GM21737 (cell line): ENCODE measurements at regions not wholly inside any gene's neighbourhood (a gene's known extent, or its start where the extent isn't known, plus 50 kb on each side); places are given as distances from the start of the nearest gene placed in this dataset.

Experiments used
- ATAC-seq: cut with Tn5 transposase; IDR thresholded peaks from one replicate; pipeline ENCODE4 v1.9.1; 2021; ENCODE audit warnings: mild to moderate bottlenecking, moderate library complexity; ENCODE audit not compliant: unreplicated experiment

DNA sequence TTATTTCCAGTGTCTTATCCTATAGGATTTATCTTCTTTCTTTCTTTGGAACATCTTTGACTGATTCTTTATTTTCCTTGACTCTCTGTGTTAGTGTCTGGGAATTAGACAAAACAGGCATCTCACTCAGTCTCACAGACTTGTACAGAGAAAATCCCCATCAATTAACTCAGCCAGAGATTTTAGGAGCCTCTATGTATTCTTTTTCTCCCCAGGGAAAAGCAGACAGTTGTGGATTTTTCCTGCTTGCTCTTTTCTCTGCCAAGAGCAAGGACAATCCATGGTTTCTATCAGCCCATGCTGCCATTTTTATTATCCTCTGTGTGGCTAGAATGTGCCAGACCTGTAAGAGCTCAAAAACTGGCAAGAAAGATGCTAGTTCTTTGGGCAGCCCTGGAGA, 595.1 kb downstream of the SNAPC1 start:
- no peak for ATAC-seq

DNA sequence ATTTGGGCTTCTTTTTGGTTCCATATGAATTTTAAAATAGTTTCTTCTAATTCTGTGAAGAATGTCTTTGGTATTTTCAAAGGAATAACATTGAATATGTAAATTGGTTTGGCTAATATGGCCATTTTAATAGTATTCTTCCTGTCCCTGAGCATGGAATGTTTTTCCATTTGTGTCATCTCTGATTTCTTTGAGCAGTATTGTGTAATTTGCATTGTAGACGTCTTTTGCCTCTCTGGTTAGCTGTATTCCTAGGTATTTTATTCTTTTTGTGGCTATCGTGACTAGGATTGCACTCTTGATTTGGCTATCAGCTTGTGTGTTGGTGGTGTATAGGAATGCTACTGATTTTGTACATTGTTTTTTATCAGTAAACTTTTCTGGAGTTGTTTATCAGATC, 601.9 kb downstream of the SNAPC1 start:
- ATAC-seq = no peak

DNA sequence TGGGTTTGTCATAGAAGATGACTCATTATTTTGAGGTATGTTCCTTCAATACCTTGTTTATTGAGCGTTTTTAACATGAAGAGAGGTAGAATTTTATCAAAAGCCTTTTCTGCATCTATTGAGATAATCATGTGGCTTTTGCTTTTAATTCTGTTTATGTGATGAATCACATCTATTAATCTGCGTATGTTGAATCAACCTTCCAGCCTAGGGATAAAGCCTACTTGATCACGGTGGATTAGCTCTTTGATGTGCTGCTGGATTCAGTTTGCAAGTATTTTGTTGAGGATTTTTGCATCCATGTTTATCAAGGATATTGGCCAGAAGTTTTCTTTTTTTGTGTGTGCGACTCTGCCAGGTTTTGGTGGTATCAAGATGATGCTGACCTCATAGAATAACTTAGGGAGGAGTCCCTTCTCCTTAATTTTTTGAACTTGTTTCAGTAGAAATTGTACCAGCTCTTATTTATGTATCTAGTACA, 602.6 kb downstream of the SNAPC1 start:
- ATAC-seq = no peak

DNA sequence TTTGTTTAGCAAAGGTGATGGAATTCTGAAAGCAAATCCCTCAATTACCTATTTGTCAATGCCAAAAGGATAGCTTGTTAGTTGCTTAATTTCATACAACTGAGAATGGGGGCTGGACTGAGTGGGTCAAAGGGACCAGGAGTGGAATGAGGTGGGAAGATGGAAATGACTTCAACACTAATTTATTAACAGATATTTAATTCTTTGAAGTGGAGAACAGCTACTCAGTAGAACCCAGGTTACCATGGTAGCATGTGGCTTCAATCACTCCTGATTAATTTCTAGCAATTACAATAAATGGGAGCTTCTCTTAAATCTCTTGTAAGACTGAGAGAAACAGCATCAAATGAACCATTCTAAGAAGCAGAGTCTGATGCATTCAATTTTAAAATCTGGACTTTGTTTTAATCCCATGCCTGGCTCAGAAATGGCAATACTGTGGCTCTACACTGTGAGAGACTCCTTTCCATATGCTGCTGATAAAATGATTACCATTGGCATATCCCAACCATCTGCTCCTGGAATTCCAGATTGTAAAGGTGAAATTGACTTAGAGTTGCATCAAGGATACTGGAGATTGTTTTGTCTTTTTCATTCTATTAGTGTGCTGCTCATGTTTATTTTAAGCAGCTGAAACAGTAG, 607.8 kb downstream of the SNAPC1 start:
- ATAC-seq = no peak

DNA sequence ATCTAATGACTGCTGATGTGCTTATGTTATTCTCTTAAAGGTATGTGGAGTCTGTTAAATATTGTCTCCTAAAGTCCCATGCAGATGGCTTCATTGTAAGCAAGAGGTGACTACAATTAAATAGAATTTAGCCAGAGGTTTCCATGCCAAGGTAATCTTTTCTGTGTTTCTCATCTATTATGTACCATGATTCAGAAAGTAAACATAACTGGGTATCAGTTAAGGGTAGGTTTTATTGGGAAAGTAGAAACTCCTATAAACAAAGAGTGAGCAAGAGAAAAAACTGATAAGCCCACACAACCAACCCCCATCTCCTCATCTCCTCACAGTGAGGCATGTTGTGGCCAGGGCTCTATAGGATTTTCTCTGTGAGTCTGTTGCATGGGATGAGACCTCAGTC, 611.7 kb downstream of the SNAPC1 start:
- no peak for ATAC-seq

DNA sequence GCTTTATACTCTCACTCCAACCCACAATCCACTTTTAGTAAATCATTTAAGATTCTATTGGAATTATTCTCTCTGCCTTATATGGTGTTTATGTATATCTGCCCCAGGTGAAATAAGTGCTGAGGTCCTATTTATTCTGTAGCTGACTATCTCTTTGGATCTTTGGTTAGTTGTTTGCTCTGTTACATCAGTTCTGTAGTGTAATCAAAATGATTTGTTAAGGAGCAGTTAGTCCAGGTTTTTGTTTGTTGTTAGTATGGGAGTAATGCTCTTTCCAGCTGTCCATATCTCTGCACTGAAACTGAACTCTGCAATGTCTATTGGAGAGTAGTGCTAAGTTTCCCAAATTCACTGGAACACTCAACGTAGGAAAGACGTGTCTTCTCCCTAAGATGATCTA, 615.8 kb downstream of the SNAPC1 start:
- no peak for ATAC-seq

DNA sequence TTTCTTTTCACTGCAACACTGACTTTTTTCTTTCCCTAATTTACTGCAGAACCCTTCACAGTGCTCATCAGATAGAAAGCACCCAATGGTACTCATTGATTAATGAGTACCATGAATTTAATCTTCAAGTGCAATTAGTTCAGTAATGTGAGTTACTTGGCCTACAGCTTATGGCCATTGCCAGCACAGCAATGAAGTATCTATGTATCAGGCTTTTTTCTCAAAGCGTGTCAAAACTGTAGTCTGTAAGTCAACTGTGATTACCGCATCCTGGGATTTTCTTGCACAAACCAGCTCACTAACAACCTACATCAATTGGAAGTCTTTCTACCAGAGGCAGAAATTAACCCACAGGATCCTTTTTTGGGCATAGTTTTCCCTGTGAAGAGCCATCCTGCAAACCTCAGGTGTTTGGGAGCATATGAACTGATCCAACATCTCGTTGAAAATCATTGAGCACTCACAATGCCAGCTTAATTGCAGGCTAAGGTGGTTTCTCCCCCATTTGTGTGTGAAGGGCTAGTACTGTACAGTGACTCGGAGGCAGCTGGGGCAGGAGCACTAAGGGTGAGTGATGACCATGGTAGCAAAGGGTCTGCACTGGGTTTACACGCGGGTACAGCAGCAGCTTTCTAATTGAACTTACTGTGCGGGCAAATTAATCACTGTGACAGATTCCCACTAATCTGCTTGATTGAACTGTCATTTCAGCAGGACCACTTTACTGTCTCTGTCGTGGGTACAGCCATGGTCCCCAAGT, 619.3 kb downstream of the SNAPC1 start:
- ATAC-seq = no peak

DNA sequence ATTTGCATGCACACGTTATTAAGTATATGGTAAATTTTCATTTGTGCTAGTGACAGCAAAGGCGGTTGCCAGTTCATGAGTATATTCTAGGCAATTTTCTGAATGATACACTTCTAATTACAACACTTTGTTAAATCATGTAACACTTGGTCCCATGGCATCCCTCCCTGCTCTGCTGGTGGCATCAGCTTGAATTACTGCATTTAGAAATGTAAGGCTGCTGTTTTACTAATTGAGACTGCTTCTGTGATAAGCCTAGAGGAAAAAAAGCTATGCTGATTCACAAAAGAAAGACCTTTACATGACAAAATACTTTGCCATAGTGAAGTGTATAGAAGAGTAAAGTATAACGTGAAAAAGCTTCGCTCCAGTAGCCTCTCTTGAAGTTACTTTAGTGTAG, 636.1 kb downstream of the KCNH5 start:
- ATAC-seq = no peak

DNA sequence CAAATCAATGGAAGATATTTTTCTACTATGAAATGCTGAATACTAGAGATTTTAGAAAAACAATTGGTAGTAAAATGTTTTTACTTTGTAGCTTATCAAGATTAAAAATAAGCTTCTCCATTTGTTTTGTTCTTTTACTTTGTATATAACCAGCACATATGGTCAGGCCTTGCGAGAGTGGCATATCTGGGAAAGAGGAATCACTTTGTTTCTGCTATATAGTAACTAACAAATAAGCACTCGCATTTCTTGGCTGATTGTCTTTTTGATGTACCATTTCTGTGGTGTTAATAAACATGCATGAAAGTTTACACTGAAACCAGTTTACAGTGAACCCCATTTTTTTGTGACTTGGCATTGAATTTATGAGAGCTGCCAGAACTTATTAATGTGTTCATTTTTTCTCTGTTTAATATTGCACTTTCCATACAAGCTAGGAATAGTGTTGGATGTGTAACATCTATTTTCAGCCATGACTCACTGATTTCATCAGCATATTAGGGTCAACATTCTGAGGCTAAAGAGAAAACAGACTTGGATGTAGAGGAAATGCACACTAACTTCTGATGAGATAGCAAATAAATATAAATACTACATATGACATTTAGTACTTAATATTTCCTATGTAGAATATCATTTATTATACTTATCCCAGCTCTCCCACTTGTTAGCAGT, 635.5 kb downstream of the KCNH5 start:
- ATAC-seq = no peak

DNA sequence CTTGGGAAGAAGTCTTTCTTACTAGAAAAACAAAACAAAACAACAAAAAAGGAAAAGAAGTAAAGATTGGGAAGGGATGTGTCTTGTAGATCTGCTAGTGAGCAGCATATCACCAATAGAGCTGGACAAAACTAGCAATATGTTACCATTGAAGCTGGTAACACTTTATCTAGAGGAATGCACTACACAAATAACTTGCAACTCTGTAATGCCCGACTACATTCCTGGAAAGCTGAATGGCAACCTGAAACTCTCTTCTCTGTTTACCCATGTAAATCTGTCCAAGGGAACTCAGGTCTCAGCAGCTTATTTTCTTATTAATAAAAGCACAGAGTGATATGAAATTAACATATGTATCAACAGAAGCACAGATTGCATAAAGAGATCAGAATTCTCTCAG, 624.4 kb downstream of the KCNH5 start:
- ATAC-seq = no peak

DNA sequence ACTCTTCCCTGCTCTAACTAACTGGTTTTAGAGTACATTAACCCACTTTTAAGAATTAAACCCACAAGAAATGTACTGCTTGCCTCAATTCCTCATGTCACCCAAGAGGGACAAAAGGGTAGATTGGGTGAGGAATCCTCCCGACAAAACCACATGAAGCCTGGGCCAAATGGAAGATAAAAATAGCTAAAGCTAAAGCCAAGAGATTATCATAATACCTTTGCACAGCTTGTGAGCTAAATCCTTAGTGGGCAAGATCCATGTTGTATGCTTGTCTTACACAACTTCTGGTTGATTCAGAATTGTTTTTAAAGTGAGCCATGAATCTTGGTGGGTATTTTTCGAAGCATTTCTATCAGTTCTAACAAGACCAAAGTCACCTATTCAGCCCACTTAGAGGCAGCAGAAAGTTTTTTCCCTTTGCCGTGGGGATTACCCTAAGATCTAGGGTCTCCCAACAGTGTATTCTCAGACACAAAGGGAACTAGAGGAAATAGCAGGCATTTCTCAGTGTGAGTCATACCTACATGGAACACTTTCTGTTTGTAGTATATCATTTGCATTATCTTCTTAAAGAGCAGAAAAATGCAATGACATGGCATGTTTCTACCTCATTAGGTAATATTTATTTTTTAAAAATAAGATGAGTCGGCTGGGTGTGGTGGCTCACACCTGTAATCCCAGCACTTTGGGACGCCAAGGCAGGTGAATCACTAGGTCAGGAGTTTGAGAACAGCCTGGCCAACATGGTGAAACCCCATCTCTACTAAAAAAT, 616.6 kb downstream of the KCNH5 start:
- ATAC-seq = no peak

DNA sequence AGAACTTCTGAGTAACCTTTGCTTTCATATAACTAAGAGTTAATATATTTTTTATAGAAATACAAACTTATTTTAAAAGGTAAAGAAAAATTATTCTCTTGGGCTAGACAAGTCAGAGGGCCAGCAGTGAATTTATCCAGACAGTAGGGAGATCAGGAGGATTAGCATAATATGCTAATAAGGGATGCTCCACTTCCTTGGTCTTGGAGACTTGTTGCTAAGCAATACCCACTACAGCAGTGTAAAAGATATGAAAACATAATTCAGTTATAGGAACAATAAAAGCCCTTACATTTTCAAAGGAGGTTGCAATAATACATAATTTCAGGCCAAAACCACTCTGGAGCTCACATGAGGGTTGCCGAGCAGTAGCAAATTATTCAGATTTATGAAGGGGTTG, 615.6 kb downstream of the KCNH5 start:
- no peak for ATAC-seq

DNA sequence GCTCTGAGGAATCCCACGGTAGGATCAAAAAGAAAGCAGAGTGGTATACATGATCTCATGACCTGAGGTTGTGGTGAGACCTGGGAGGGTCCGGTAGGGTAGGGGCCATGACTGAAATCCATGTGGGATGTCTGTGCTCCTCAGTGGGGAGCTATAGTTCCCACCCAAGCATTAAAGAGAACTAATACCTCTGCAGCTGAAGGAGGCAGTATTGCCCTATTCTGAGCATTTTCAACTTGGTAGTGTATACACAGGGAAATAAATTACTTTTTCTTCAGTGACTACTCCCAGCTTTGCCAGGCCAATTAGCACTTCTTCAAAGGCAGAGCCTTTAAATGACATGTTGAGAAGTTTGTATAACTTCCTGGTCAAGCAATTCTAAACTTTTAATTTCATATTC, 613.8 kb downstream of the KCNH5 start:
- no peak for ATAC-seq

DNA sequence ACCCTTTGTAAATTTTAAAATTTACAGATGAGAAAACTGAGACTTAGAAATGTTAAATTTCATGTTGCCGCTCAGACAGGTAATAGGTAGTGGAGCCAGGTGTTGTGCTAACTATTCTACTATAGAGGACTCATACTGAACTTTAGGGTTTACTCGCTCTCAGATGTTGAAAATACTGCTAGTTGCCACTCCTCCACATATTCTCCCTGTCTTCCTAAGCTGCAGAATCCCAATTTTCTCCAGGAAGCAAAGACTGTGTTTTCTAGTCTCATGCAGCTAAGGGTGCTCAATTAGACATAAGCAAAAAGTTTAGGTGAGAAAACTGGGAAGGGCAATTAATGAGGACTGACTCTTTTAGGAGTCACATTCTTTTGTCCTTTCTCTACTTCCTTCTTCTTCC, 612.3 kb downstream of the KCNH5 start:
- ATAC-seq = no peak

DNA sequence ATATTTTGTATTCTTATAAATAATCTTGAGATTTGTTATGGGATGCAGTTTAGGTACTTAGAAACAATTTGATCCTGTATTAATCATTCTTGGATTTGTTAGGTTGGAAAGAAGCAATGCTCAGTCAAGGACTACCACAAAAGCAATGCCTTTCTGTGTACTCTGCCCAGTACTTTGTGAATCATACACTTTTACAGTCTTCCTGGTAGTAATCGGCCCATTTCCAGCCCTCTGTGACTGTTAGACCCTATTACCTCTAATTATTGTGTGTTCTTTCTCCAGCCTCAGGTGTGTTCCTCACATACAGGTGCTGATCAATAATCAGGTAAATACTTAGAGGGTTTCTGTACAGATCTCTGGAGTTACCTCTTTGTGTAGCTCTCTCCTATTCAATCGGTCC, 609.0 kb downstream of the KCNH5 start:
- no peak for ATAC-seq

DNA sequence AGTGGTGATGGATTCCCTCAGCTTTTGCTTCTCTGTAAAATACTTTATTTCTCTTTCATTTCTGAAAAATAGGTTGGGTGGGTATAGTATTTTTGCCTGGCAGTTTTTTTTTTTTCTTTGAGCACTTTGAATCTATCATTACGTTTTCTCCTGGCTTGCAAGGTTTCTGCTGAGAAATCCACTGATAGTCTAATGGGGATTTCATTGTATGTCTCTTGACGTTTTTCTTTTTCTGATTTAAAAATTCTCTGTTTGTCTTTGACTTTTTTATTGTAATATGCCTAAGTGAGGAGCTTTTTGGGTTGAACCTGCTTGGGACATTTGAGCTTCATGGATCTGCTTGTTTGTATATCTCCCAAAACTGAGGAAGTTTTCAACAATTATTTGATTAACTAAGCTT, 606.0 kb downstream of the KCNH5 start:
- no peak for ATAC-seq

DNA sequence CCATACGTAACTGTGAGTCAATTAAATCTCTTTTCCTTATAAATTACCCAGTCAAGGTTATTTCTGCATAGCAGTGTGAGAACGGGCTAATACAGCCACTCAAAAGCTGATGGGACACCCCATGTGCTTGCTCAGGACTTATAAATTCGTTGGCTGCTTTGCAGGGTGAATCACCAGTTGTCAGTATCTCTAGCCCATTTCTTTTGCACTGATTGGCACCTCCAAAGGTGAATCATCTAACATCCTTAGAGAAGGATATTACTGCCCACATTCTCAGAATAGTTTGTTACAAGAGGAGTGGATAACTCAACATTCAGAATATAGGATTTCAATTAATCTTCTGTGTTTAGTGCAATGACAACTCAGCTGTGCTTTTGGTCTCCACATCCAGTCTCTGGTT, 601.5 kb downstream of the KCNH5 start:
- no peak for ATAC-seq

DNA sequence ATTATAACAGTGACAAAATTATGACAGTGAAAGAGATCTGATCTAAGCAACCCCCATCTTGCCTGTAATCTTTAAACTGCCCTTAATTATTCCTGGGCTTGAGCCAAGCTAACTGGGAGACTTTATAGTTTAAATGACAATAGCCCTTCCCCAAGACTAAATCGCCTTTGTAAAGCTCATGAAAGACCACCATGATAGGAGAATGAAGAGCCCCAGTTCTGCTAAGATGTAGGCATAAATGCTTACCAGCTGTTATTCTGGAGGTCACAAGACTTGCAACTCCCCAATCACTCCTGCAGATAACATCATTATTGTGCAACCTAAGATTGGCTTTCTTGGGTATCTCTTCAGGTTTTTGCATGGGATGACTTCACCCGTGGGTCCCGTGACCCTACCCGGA, 599.7 kb downstream of the KCNH5 start:
- ATAC-seq = no peak

DNA sequence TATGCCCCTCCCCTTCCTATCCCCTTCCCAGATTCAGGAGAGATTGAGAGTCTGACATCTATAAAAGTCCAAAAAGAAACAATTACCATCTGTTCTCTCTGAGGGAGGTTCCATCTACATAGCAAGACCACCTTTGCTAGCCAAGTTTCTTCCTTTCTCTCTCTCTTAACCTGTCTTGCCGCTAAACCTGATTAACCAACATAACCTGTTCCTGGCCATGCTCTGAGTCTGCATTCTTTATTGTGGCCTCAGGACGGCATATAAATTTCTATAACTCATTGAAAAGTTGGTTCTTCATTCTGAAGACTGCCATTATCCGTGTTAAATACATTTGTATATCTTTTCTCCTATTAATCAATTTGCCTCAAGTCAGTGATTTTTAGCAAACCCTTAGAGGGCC, 594.0 kb downstream of the KCNH5 start:
- ATAC-seq = no peak

DNA sequence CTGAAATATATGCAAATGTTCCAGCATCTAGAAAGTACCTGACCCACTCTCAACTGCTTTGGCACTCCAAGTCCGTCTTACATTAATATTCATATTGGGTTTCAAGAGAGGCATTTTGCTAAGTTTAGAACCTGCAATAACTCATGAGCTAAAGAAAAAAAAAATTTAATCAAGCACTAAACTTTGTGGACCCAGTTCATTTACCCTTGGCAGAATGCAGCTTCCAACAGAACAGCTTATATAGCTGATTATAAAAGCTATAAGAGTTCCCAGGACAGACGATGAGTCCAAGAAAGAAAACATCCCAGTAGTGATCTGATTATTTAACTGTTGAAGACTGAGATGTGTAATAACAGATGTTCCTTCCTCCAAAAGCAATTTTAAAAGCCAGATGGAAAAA, 592.0 kb downstream of the KCNH5 start:
- ATAC-seq = no peak

DNA sequence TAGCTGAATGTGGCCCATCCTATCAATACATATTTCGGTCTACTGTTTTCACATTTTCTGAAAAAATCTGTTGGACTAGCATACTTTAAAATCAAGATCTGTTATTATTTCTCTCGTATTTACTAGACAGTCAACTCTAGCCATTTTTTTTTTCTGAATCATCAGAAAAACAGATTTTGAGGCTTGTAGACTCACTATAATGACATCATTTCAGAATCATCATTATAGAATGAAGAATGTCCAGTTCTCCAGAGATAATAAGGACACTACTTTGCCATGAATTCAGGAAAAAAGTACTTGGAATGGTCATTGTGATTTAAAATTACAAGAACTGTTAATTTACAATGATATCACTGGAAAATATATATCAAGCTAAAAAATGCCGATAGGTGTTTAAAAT, 589.8 kb downstream of the KCNH5 start:
- ATAC-seq = no peak
